NCI-H1694 treated with DMSO at 0.1 percent for 48 hours (cell line): ENCODE measurements at regions not wholly inside any gene's neighbourhood (a gene's known extent, or its start where the extent isn't known, plus 50 kb on each side); places are given as distances from the start of the nearest gene placed in this dataset.
"Not testable (repeated sequence)": the region's sequence is repeated elsewhere in the genome, so short reads cannot be mapped to it uniquely, and the experiment has no call there.

Experiments used
- DNase-seq: peaks from one replicate; lab custom pipeline; 2025; lab: John Stamatoyannopoulos, UW

DNA sequence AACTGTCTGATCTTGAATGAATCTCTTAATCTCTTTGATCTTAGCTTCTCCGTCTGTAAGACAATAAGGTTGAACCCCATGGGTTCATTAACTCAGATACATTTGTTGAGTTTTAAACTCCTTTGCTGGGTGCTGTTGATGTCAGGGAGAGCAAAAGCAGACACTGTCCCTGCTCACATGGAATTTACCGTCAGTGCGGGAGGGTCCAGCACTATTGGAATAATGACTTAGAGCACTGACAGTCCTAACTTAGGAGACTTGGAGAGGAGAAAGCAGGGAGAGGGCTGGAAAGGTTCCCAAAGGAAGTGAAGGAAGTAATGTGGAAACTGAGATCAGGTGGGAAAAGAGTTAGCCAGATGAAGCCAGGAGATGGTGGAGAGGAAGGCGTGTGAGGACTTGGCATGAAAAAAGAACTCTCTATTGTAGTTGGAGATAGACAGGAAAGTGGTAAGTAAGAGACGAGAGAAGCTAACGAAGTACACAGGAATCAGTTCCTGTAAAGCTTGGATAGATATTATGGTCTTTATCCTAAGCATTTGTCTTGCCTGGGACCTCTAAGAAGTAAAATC is 141.4 kb upstream of the SERTAD2 start:
- DNase-seq, result no peak

DNA sequence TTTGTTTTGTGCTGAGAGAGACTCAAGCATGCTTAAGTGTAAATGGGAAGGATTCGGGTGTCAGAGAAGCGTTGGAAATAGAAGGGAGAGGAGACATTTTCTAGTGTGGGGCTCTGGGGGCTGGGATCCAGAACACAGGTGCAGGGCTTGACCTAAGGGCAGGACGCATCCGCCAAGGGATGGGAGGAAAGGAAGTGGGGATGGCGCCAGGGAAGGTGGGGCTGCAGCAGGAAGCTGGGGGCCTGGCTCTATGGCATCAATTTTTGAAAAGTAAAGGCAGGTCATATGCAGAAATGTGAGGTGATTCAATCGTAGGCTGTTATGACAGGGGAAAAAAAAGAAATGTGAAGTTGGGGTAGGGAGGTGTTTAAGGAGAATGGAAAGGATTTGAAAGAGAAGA is 143.2 kb upstream of the SERTAD2 start:
- DNase-seq, result no peak

DNA sequence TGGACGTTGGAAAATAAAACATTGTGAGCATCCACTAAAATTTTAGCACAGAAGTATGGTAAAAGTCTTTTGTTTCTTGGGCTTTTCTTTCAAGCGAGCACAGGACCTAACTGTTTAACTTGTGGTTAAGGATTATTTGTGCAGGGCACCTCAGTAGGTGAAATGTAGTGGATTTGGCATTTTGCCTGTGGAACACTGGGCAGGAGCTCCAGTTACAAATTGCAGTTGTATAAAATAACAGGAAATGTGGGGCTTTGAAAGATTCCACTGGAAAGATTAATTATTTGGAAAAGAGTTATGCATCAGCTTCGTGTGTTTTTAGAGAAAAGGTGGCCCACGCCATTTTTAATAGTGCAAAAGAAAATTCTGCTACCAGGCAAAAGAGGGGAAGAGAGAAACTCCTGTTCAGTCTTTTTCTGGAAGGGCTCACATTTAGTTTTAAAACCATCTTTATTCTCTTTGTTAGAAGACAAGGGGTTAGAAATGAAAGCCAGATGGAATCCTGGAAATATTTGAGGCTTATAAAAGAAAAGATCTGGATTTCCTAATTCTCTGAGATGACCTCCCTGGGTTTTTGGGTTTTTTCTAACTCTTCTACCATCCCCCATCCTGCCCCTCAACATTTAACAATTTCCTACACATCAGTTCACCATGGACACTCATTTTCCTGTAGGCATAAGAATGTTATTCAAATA is 144.3 kb upstream of the SERTAD2 start:
- DNase-seq, result no peak

DNA sequence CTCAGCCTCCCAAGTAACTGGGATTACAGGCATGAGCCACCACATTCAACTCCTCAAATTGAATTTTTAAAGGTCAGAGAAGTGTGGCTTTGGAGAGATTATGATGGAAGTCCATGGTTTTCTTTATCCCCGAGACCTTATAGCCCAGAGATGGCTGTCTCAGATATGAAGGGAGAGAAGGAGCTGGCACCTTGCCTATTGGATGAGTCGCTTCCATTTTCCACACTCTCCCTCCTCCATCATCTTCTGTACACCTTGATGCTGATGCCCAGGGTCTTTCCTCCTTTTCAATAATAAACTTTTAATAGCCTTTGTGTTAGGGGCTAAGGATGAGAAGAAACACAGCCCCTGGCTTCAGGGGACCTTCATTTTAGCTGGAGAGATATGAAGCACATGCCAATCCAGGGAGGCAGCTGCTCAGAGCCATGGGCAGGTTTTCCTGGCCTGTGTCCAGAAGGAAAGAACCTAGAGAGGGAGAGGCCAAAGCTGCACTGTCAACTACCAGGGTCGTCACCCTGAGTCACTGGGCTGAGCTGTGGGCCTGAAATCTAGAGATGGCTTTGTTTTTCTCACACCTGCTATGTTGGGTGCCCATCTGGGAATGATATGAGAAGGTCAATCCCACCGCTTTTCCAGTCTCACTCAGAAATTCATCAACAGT is 146.0 kb upstream of the SERTAD2 start:
- DNase-seq, result no peak

DNA sequence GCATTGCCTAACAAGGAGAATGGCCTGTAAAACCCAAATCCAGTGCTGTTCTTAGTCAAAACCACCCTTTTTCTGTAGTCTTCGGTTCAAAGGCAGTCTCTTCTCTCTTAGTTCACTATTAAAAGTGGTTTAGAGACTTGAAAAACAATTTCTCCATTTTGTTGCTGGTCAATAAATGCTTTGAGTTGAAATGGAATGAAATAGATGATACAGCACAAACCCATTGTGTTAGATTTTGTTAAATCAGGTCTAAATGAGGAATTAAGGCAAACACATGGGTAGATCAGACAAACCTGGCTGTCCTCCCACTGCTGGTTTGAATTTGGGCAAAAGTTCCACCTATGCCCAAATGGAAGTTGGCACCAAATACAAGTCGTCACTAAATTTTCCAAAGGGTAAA is 150.1 kb upstream of the SERTAD2 start:
- DNase-seq, result no peak

DNA sequence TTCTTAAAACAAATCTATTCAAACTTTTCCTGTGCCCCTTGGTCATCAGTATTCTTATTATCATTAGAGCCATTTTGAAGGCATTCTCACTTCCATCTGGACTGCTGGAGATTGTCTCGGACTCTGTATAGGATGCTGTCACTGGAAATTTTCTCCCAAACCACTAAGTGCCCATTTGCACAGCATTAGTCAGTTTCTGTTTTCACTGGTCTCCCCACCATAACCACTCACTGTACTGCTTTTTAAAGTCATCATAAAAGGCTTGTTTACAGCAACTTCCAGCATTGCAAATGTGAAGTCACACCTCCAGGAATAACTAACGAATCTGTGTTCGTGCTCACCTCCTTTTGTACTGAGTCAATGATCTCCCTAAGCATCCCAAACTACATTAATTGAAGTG is 150.9 kb upstream of the SERTAD2 start:
- DNase-seq, result no peak

DNA sequence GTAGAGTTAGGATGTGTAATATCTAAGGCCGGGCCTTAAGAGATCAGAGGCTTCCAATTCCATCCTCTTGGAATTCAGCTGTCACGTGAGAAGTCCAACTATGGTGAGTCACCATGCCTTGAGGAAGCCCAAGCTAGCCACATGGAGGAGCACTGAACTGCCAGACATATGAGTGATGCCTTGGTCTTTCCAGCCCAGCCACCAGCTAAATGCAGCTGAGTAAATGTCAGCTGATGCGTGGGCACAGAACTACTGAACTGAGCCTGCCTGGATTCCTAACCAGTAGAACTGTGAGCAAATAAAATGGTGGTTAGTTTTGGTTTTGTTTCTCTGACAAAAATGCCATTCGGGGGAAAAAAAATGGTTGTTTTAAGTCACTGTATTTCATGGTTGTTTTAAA is 153.7 kb upstream of the SERTAD2 start:
- no peak for DNase-seq

DNA sequence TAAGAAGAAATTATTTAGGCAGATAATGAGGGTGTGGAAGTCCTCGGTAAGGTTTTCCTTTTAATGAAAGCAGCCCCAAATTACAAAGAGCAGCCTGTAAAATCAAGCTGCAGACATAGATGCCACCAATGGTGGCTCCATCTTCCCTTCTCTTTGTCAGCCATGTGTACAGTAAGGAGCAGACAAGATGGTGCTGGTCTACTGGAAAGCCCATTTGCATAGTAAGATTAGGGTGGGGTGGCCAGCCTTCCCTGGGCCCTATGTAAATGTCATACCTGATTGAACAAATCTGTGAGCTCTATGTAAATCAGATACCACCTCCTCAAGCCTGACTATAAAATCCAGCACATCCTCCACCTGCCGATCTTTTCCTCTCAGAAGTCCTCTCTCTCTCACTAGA is 154.4 kb upstream of the SERTAD2 start:
- DNase-seq, result no peak

DNA sequence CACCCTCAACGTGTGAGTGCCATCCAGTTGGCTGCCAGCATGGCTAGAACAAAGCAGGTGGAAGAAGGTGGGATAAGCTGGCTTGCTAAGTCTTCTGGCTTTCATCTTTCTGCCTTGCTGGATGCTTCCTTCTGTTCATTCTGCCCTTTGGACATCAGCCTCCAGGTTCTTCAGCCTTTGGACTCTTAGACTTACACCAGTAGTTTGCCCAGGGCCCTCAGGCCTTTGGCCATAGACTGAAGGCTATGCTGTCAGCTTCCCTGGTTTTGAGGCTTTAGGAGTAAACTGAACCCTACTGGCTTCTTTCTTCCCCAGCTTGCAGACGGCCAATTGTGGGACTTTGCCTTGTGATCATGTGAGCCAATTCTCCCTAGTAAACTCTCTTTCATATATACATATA is 155.0 kb upstream of the SERTAD2 start:
- DNase-seq, result no peak

DNA sequence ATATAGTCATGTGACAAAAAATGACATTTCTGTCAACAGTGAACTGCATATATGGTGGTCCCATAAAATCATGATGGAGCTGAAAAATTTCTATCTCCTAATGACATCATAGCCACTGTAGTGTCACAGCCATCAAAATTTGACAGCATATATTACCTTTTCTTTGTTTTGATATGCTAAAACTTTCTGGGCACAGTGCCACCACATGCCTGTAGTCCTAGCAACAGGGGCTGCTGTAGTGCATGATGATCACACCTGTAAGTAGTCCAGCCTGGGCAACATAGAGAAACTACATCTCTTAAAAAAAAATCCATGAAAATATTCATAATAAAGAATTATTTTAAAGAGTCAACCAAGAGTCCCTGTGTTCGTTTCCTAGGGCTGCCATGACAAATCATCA is 155.5 kb upstream of the SERTAD2 start:
- no peak for DNase-seq

DNA sequence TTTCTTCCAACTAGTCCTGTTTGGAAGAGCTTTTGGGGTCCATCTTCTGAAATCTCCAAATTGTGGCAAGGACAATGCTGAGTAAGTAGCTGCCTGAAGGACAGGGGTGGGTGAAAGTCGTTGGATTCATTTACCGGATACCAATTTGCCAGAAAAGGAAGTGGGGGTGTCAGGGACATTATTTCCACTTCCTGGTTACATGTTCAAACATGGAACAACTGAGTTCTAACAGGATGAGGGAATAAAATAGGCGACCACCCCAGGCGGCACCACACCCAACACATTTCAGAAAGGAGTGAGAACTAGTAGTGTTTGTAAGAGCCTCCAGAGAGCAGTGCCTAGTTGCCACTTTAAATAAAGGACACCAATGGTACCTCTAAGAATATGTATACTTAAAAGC is 158.6 kb upstream of the SERTAD2 start:
- DNase-seq, result no peak

DNA sequence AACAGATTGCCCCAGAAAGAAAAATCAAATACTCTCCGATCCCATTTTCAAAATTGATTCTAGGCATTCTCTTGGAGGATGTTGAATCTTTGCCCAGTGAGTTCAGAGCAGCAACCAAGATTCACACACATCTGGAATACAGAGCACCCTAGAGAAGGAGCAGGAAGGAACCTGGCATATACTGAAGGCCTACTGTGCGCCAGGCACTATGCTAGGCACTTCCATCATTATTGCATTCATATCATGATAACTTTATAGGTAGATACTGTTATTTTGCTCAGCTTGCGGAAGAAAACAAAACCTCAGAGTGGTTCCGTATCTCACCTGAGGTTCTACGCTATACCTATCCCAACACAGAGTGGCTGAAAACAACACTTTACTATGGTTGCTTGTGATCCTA is 160.3 kb upstream of the SERTAD2 start:
- no peak for DNase-seq

DNA sequence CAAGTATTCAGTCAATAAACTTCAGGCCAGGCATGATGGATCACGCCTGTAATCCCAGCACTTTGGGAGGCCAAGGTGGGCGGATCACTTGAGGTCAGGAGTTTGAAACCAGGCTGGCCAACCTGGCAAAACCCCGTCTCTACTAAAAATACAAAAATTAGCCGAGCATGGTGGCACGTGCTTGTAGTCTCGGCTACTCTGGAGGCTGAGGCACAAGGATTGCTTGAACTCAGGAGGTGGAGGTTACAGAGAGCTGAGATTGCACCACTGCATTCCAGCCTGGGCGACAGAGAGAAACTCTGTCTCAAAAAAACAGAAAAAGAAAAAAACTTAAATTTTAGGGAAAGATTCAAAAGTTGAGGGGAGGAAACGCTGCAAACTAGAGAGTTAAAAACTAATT is 162.8 kb upstream of the SERTAD2 start:
- not testable (repeated sequence) for DNase-seq

DNA sequence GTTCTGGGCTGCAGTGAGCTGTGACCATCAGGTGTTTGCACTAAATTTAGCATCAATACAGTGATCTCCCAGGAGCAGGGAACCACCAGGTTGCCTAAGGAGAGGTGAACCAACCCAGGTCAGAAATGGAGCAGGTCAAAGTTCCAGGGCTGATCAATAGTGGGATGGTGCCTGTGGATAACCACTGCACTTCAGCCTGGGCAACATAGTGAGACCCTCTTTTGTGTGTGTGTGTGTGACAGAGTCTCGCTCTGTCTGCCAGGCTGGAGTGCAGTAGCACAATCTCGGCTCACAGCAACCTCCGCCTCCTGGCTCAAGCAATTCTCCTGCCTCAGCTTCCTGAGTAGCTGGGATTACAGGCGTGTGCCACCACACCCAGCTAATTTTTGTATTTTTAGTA is 163.7 kb upstream of the SERTAD2 start:
- DNase-seq, result no peak

DNA sequence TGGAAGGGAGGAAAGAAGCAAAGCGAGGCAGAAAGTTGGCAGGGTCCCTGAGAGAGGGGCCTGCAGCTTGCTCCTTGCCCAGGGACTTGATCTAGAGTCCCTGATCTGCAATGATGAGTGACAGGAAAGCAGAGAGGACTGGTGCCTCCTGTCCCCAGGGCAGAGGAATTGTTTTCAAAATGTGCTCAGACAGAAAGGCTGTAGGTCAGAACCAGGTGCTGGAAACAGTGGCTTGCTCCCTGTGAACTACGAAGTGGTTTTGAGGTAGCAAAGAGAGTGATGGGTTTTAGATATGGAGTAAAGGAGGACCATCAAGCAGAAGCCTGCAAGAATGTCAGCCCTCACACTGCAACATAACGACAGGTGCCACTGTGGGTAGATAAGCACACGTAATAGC is 164.9 kb upstream of the SERTAD2 start:
- DNase-seq, result no peak

DNA sequence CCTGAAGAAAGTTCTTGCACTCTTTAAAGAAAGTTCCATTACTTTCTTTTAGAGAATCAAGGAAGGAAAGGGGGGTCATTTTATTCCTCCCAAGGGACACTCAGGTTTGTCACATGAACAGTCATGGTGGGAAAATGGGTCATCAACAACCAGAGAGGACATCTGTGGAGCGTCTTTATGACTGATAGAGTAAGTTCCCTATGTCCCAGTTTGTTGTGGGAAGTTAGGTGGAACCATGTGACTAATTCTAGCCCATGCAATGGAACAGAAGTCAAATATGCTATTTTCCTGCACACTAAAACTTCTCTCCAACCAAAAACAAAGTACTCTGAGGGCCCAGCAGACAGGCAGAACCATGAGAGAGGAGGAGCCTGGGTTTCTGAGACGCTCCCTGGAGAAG is 165.6 kb upstream of the SERTAD2 start:
- DNase-seq, result no peak

DNA sequence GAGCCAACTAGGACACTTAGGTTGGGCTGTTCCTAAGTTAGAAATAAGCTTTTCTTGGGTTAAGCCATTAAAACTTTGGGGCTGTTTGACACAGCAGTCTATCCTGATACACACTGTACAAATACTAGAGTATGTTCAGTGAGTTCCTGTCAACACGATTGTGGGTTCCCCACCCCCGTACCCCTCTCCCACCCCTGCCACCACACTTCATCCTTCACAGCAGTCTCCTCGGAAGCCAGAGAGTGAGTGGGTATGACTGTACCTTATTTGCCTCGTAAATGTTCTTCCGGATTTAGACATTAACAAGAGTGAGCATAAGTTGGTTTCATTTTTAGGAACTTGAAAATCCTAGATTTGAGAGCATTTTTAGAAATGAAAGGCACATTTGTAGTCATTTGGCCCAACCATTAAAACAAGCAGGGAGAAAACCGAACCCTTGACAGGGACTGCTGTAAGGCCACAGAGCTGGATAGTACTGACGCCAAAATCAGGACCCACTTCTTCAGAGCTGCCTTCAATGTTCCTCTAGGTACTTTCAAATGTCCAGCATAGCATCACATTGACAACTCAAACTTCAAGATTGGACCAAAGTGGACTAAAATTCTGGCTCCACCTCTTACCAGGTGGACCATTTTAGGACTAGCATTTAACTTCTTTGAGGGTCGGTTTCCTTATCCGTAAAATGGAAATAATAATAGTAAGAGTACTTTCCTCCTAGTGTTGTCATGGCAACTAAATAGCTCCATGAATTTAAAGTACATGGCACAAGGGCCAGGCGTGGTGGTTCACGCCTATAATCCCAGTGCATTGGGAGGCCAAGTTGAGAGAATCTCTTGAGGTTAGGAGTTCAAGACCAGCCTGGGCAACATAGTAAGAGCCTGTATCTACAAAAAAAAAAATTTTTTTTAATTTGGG is 166.3 kb upstream of the SERTAD2 start:
- no peak for DNase-seq

DNA sequence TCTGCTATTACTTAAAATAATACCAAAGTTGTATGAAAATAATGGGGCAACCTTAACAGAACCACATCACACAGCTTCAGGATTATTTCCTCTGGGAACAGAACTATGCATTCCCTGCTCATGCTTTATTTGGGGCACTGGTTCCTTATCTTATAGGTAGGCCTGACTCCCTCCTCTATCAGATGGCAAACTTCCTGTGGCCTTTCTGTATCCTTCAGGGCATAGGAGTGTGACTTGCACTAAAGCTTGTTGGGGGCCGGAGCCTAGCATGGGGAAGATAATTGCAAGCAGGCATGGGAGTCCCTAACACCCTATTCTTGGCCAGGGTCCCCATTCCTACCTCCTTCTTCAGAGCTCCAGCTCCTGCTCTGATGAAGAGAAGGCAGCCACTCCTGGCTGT is 167.2 kb upstream of the SERTAD2 start:
- no peak for DNase-seq

DNA sequence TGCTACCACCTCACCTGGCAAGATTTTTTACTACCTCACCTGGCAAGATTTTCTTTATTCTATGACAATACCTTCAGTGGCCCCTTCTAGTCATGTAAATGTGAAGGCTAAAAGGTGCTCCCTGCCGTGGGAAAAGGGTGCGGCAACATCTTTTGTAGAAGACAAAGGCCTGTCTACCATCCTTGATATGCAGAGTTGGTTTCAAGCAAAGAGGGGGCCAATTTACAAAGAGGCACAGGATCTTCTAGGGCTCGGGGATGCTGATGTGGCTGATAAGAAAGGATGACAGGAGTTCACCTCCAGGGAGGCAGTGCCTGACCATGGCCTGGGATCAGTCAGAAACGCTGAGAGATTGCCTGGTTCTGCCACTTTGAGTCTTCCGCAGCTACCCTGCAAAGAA is 165.4 kb upstream of the SLC1A4 start:
- no peak for DNase-seq

DNA sequence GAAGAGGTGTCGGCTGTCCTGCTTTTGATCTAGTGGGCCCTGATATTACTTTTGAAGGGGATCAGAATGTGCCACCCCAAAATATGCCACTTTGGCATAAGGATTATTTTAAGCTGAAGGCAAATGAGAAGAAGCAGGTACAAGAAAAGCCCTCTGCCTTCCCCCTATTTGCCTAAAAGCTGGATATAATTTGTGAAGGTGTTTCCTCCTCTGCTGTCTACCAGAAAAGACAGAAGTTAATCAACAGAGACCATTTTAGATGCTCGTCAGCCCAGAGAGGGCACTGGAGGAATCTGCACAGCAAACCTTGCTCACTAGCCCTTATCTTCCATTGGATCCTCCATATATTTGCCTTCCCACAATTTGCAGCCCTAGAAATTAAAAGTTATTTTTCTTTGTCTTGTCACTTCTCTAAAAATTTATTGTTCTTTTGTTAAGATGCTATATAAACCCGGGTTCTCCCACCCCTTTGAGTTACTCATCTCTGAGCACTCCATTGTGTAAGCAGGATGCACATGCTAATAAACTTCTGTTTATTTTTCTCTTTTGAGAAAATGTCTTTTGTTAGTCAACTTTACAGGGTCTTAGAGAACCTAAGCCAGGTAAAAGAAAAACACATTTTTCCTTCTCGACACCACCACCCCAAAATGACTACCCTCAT is 163.2 kb upstream of the SLC1A4 start:
- DNase-seq, result no peak

DNA sequence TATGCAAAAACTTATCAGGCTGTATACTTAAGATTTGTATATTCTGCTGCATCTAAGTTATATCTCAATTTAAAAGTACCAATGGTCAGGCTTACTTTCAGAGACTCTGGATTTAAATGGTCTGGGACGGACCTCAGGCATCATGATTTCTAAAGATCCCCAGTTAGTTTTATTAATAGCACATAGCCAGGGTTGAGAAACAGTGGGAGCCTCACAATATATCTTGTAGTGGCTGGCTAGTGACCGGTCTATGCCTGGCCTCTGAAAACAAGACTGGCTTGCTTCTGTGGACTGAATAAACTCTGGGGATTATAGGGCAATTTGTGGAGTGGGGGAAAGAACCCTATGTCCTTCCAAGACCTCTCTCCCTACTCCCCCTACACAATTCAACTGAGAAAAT is 162.5 kb upstream of the SLC1A4 start:
- no peak for DNase-seq

DNA sequence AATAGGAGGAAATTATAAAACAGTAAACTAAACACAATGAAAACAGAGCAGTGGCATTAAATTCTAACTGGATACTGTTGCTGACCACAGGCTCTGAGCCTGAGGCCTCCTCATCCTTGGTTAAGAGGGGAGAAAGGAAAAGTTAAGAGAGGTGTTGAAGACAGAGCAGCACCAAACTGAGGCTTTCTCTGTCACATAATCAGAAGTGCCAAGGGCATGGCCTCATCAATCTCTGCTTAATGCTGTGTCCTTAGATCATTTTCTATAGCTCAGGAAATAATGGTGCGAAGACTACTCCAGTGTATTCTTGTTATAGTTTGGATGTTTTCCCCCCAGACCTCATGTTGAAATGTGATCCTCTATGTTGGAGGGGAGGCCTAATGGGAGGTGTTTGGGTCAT is 160.9 kb upstream of the SLC1A4 start:
- DNase-seq, result no peak
